DND-41 (cell line): ENCODE measurements at regions not wholly inside any gene's neighbourhood (a gene's known extent, or its start where the extent isn't known, plus 50 kb on each side); places are given as distances from the start of the nearest gene placed in this dataset.

Experiments
- CTCF ChIP-seq: IDR thresholded peaks from 2 replicates; pipeline ENCODE4 v1.5.1; 2012; ENCODE audit warnings: borderline replicate concordance, low read length, moderate library complexity, mild to moderate bottlenecking; ENCODE audit not compliant: poor library complexity, severe bottlenecking; ENCODE audit errors: extremely low read depth
- EZH2 ChIP-seq: IDR thresholded peaks from 3 replicates; pipeline ENCODE4 v1.6.1; 2012; ENCODE audit warnings: borderline replicate concordance, low read depth, mild to moderate bottlenecking, moderate library complexity, low read length, inconsistent platforms; ENCODE audit not compliant: severe bottlenecking

DNA sequence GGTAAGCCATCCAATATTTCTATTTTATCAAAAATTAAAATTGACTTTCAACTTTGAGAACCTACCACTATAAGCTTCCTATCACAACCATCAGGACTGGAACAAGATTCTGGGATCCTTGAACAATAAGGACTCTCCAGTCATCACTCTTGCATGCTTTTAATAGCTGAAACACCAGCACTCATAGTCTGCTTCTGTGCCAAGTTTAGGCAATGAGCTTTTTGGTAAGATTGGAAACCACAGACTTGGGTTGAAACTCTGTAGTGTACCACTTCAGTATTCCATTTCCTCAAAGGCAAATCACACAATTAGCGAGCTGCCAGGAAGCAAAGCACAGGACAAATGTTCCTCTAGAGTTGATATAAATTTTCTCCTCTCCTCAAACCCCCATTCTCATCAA lies 1065.8 kb upstream of the SLC39A10 start:
- TF ChIP-seq CTCF: no peak
- no peak for TF ChIP-seq EZH2
